IMR-90 (cell line): ENCODE measurements at regions not wholly inside any gene's neighbourhood (a gene's known extent, or its start where the extent isn't known, plus 50 kb on each side); places are given as distances from the start of the nearest gene placed in this dataset.

ENCODE experiments used
- ATAC-seq: fragments of 200-7000 bp; cut with Tn5 transposase; 2 replicates; pipeline ENCODE4 v1.9.1; 2020; ENCODE audit warnings: low read depth, mild to moderate bottlenecking, moderate library complexity
- BruUV-seq: library from RNA; stranded (reverse); fragments of 400-500 nt; replicated peaks from 2 replicates; lab custom pipeline; 2021; lab: Mats Ljungman, UMichigan
- CTCF ChIA-PET: fragments of 300-600 bp; formaldehyde crosslinking; extraction: SDS; loops from one replicate; lab custom pipeline; 2021; ENCODE audit warnings: antibody characterized with exemption; lab: Yijun Ruan, JAX
- POLR2A ChIA-PET: fragments of 300-600 bp; sonication (Branson Sonifier 250); formaldehyde crosslinking; loops from one replicate; lab custom pipeline; 2022; ENCODE audit warnings: antibody characterized with exemption; ENCODE audit not compliant: unreplicated experiment; lab: Charles Lee
- DNase-seq: peaks from one replicate; pipeline ENCODE4 v3.0.0; 2013
- H2AFZ ChIP-seq: replicated peaks from 2 replicates; pipeline ENCODE3; 2013; ENCODE audit warnings: low read length, mild to moderate bottlenecking; ENCODE audit not compliant: poor library complexity
- H2AK5ac ChIP-seq: 2 replicates; pipeline ENCODE4 v1.6.1; 2013; ENCODE audit warnings: low read depth, low read length, inconsistent platforms
- H2AK9ac ChIP-seq: replicated peaks from 2 replicates; pipeline ENCODE3; 2013; ENCODE audit warnings: mild to moderate bottlenecking, low read depth, low read length, moderate library complexity; ENCODE audit not compliant: poor library complexity
- H2BK120ac ChIP-seq: 2 replicates; pipeline ENCODE4 v1.6.1; 2013; ENCODE audit warnings: low read depth, low read length, inconsistent platforms
- H2BK15ac ChIP-seq: 3 replicates; pipeline ENCODE4 v1.6.1; 2013; ENCODE audit warnings: low read depth, low read length, inconsistent platforms
- H2BK20ac ChIP-seq: 2 replicates; pipeline ENCODE4 v1.6.1; 2013; ENCODE audit warnings: low read depth, mild to moderate bottlenecking, inconsistent platforms, low read length, moderate library complexity
- H2BK5ac ChIP-seq: 2 replicates; pipeline ENCODE4 v1.6.1; 2013; ENCODE audit warnings: mild to moderate bottlenecking, low read depth, low read length, inconsistent platforms; ENCODE audit not compliant: poor library complexity, severe bottlenecking
- H3K14ac ChIP-seq: replicated peaks from 2 replicates; pipeline ENCODE4 v1.6.1; 2013; ENCODE audit warnings: low read depth, low read length, inconsistent platforms
- H3K18ac ChIP-seq: 2 replicates; pipeline ENCODE4 v1.6.1; 2013; ENCODE audit warnings: low read depth, low read length, control low read depth
- H3K23ac ChIP-seq: 2 replicates; pipeline ENCODE4 v1.6.1; 2013; ENCODE audit warnings: low read depth, low read length, inconsistent platforms
- H3K27ac ChIP-seq: 2 replicates; pipeline ENCODE4 v1.5.1; 2013; ENCODE audit warnings: mild to moderate bottlenecking, control low read depth, low read length; ENCODE audit not compliant: insufficient read depth
- H3K27me3 ChIP-seq: 2 replicates; pipeline ENCODE4 v1.6.1; 2013; ENCODE audit warnings: low read length; ENCODE audit not compliant: control insufficient read depth, insufficient read depth
- H3K36me3 ChIP-seq: 2 replicates; pipeline ENCODE4 v1.6.1; 2013; ENCODE audit warnings: low read length, mixed read lengths; ENCODE audit not compliant: control insufficient read depth, insufficient read depth
- H3K4ac ChIP-seq: 2 replicates; pipeline ENCODE4 v1.6.1; 2013; ENCODE audit warnings: low read depth, low read length, inconsistent platforms
- H3K4me1 ChIP-seq: 2 replicates; pipeline ENCODE4 v1.6.1; 2013; ENCODE audit warnings: low read length, mixed read lengths; ENCODE audit not compliant: control insufficient read depth, insufficient read depth
- H3K4me2 ChIP-seq: 2 replicates; pipeline ENCODE4 v1.6.1; 2013; ENCODE audit warnings: low read depth, mild to moderate bottlenecking, control low read depth, low read length, moderate library complexity
- H3K4me3 ChIP-seq: 2 replicates; pipeline ENCODE4 v1.5.1; 2013; ENCODE audit warnings: low read depth, mild to moderate bottlenecking, control low read depth, low read length, moderate library complexity; ENCODE audit not compliant: insufficient read depth
- H3K56ac ChIP-seq: 2 replicates; pipeline ENCODE4 v1.6.1; 2013; ENCODE audit warnings: low read length, inconsistent platforms; ENCODE audit not compliant: insufficient read depth; ENCODE audit errors: extremely low read depth
- H3K79me1 ChIP-seq, 2 experiments: 2 replicates each; pipeline ENCODE4 v1.6.1; 2013; ENCODE audit warnings: low read length in 2 of 2, inconsistent platforms in 1 of 2, low read depth in 1 of 2
- H3K9ac ChIP-seq: 2 replicates; pipeline ENCODE4 v1.6.1; 2013; ENCODE audit warnings: low read depth, low read length, control low read depth
- H3K9me1 ChIP-seq: 2 replicates; pipeline ENCODE4 v1.6.1; 2013; ENCODE audit warnings: low read length, inconsistent platforms; ENCODE audit not compliant: insufficient read depth
- H3K9me3 ChIP-seq: 2 replicates; pipeline ENCODE4 v1.6.1; 2013; ENCODE audit warnings: low read length; ENCODE audit not compliant: control insufficient read depth, insufficient read depth
- H4K20me1 ChIP-seq: 2 replicates; pipeline ENCODE4 v1.6.1; 2013; ENCODE audit warnings: low read length, inconsistent platforms; ENCODE audit not compliant: insufficient read depth
- H4K5ac ChIP-seq: 2 replicates; pipeline ENCODE4 v1.6.1; 2013; ENCODE audit warnings: mild to moderate bottlenecking, low read depth, low read length, control low read depth
- H4K8ac ChIP-seq, 2 experiments: 2 replicates each; pipeline ENCODE4 v1.6.1; 2013; ENCODE audit warnings: low read depth in 2 of 2, low read length in 2 of 2, control low read depth in 1 of 2, inconsistent platforms in 1 of 2
- H4K91ac ChIP-seq: 2 replicates; pipeline ENCODE4 v1.6.1; 2013; ENCODE audit warnings: low read depth, low read length, inconsistent platforms; ENCODE audit not compliant: insufficient read depth
- FOS ChIP-seq: fragments of 150-350 bp; IDR thresholded peaks from 2 replicates; pipeline ENCODE4 v1.6.1; 2016; ENCODE audit warnings: low read depth, low read length
- MAFK ChIP-seq: IDR thresholded peaks from 2 replicates; pipeline ENCODE4 v1.6.1; 2012; ENCODE audit warnings: low read depth, low read length, improper control_type of control experiment
- MAZ ChIP-seq: IDR thresholded peaks from 2 replicates; pipeline ENCODE4 v1.6.1; 2012; ENCODE audit warnings: low read depth, mild to moderate bottlenecking, low read length, improper control_type of control experiment, moderate library complexity, borderline replicate concordance
- SMC3 ChIP-seq: fragments of 150-350 bp; IDR thresholded peaks from 2 replicates; pipeline ENCODE4 v1.6.1; 2016; ENCODE audit warnings: low read depth, mild to moderate bottlenecking, antibody characterized with exemption, low read length, moderate library complexity
- WGBS, 2 experiments: methylation state at CpG; one replicate each; pipeline versions ENCODE4 v1.1.5 to v1.1.7; 2013; ENCODE audit warnings: missing lambda C conversion rate in 2 of 2; ENCODE audit not compliant: insufficient read length in 1 of 2; ENCODE audit errors: extremely low coverage in 2 of 2; 5-methylcytosine and 5-hydroxymethylcytosine counted together
- dilution Hi-C: fragments of 300-500 bp; cut with HindIII; formaldehyde crosslinking; loops from one replicate; pipeline ENCODE4 v1.14.3; 2018; ENCODE audit warnings: low sequenced_read_pairs; ENCODE audit not compliant: unreplicated experiment
- in situ Hi-C: fragments of 300-500 bp; cut with MboI; formaldehyde crosslinking; loops from 3 replicates; pipeline ENCODE4 v1.14.3; 2019; ENCODE audit warnings: low sequenced_read_pairs, inconsistent platforms, mixed read lengths
- intact Hi-C: fragments of 100-400 bp; cut with micrococcal nuclease; formaldehyde crosslinking; loops from 2 replicates; pipeline ENCODE4 v1.10.0; 2022
- TF ChIP-seq, protein P1 (sequence below): fragments of 150-350 bp; IDR thresholded peaks from 2 replicates; pipeline ENCODE4 v1.6.1; 2016; ENCODE audit warnings: low read depth, mild to moderate bottlenecking, low read length, moderate library complexity, borderline replicate concordance

DNA sequence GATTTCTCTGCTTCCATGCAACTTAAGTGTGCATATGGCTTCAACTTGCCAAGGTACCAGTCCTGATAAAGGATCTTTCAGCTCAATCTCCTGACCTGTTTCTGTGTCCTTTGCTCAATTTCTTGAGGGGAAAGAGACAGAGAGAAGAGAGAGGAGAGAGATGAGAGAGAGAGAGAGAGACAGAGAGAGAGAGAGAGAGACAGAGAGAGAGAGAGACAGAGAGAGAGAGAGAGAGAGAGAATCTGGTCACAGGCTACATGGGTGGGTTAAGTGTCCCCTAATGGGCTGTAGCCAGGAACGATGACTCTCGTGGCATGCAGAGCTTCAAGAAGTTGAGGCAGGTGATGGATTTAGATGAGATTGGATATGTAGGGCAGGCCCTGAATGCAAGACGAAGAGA is 335.2 kb upstream of the PRKCQ start:
- no peak overlapping the region for H3K4ac ChIP-seq
- no peak overlapping the region for H4K5ac ChIP-seq
- H3K36me3 ChIP-seq: no peaks in the 10 kb centered on the region
- H3K4me1 ChIP-seq: no peaks in the 10 kb centered on the region; the same call in 1 of the 2 replicates
- no peak overlapping the region for H3K23ac ChIP-seq
- H3K14ac ChIP-seq: no peak overlapping the region
- H2BK120ac ChIP-seq: no peak overlapping the region
- H3K9me1 ChIP-seq: no peaks in the 10 kb centered on the region
- WGBS, 2 experiments: 84% methylated on average over 2 of the region's 3 CpGs; no CpG with 5 or more reads in 1 of the 2 experiments
- in situ Hi-C loops (no loop called here), dilution Hi-C loops (no loop called here), intact Hi-C loops (no loop called here)
- ATAC-seq (no peak), DNase-seq (no peak)
- H3K56ac ChIP-seq: no peak overlapping the region
- H3K18ac ChIP-seq: no peak overlapping the region
- no peaks in the 10 kb centered on the region for H3K79me1 ChIP-seq
- H2BK15ac ChIP-seq: no peak overlapping the region
- no peak overlapping the region for H3K4me2 ChIP-seq
- no peak overlapping the region for H4K91ac ChIP-seq
- BruUV-seq: no TSS peak
- no peak overlapping the region for H2AK9ac ChIP-seq
- no peak overlapping the region for H3K9ac ChIP-seq
- no peak overlapping the region for H2BK5ac ChIP-seq
- no peaks in the 10 kb centered on the region for H4K20me1 ChIP-seq
- ChIA-PET POLR2A (no interaction called here), CTCF (no interaction called here)
- no peak overlapping the region for H2AFZ ChIP-seq
- H2BK20ac ChIP-seq: no peak overlapping the region
- peaks cover 4% of the 10 kb centered on the region; the same call in 1 of the 2 replicates for H3K27me3 ChIP-seq
- H3K27ac ChIP-seq: no peak overlapping the region
- H4K8ac ChIP-seq: no peak overlapping the region
- no peaks in the 10 kb centered on the region for H3K9me3 ChIP-seq
- H3K4me3 ChIP-seq: no peak overlapping the region
- no peak overlapping the region for H2AK5ac ChIP-seq
- no peak for TF ChIP-seq MAZ
- TF ChIP-seq SMC3: no peak
- no peak for TF ChIP-seq FOS
- TF ChIP-seq MAFK: no peak
- TF ChIP-seq, protein P1, sequence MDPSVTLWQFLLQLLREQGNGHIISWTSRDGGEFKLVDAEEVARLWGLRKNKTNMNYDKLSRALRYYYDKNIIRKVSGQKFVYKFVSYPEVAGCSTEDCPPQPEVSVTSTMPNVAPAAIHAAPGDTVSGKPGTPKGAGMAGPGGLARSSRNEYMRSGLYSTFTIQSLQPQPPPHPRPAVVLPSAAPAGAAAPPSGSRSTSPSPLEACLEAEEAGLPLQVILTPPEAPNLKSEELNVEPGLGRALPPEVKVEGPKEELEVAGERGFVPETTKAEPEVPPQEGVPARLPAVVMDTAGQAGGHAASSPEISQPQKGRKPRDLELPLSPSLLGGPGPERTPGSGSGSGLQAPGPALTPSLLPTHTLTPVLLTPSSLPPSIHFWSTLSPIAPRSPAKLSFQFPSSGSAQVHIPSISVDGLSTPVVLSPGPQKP: no peak
